ENCODE measurements at regions not wholly inside any gene's neighbourhood (a gene's known extent, or its start where the extent isn't known, plus 50 kb on each side); places are given as distances from the start of the nearest gene placed in this dataset.

DNA sequence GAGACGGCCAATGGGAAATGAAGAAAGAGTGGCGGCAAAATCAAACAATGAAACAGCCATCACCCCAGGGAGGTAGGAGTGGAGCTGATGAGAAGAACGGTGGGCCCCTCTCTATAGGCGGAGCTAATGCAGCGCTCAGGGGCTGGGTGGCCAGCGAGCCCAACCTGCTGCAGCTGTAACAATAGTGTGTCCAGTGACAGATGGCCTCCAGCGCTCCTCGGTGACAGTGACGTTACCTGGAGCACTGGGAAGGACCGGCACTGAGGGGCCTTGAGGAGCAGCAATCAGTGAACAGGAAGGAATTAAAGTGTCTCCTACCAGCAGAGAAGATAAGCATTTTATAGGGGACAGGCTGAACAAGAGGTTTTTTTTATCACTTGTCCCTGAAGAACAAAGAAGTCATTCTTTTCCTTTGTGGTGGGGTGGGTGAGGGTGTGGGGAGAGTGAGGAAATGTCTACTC is 81.6 kb downstream of the FOXA2 start (continued):
- TF ChIP-seq, protein P1, sequence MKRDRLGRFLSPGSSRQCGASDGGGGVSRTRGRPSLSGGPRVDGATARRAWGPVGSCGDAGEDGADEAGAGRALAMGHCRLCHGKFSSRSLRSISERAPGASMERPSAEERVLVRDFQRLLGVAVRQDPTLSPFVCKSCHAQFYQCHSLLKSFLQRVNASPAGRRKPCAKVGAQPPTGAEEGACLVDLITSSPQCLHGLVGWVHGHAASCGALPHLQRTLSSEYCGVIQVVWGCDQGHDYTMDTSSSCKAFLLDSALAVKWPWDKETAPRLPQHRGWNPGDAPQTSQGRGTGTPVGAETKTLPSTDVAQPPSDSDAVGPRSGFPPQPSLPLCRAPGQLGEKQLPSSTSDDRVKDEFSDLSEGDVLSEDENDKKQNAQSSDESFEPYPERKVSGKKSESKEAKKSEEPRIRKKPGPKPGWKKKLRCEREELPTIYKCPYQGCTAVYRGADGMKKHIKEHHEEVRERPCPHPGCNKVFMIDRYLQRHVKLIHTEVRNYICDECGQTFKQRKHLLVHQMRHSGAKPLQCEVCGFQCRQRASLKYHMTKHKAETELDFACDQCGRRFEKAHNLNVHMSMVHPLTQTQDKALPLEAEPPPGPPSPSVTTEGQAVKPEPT (CRISPR knock-in tag; IDR thresholded peaks at IDR 0.05; ENCODE audit: low read depth) = no peak
- TF ChIP-seq, protein P2, sequence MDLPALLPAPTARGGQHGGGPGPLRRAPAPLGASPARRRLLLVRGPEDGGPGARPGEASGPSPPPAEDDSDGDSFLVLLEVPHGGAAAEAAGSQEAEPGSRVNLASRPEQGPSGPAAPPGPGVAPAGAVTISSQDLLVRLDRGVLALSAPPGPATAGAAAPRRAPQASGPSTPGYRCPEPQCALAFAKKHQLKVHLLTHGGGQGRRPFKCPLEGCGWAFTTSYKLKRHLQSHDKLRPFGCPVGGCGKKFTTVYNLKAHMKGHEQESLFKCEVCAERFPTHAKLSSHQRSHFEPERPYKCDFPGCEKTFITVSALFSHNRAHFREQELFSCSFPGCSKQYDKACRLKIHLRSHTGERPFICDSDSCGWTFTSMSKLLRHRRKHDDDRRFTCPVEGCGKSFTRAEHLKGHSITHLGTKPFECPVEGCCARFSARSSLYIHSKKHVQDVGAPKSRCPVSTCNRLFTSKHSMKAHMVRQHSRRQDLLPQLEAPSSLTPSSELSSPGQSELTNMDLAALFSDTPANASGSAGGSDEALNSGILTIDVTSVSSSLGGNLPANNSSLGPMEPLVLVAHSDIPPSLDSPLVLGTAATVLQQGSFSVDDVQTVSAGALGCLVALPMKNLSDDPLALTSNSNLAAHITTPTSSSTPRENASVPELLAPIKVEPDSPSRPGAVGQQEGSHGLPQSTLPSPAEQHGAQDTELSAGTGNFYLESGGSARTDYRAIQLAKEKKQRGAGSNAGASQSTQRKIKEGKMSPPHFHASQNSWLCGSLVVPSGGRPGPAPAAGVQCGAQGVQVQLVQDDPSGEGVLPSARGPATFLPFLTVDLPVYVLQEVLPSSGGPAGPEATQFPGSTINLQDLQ (CRISPR knock-in tag; IDR thresholded peaks at IDR 0.05) = no peak
- TF ChIP-seq, protein P3, sequence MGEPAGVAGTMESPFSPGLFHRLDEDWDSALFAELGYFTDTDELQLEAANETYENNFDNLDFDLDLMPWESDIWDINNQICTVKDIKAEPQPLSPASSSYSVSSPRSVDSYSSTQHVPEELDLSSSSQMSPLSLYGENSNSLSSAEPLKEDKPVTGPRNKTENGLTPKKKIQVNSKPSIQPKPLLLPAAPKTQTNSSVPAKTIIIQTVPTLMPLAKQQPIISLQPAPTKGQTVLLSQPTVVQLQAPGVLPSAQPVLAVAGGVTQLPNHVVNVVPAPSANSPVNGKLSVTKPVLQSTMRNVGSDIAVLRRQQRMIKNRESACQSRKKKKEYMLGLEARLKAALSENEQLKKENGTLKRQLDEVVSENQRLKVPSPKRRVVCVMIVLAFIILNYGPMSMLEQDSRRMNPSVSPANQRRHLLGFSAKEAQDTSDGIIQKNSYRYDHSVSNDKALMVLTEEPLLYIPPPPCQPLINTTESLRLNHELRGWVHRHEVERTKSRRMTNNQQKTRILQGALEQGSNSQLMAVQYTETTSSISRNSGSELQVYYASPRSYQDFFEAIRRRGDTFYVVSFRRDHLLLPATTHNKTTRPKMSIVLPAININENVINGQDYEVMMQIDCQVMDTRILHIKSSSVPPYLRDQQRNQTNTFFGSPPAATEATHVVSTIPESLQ (CRISPR knock-in tag; conservative IDR thresholded peaks at IDR 0.05) = no peak
- TF ChIP-seq, protein P4, sequence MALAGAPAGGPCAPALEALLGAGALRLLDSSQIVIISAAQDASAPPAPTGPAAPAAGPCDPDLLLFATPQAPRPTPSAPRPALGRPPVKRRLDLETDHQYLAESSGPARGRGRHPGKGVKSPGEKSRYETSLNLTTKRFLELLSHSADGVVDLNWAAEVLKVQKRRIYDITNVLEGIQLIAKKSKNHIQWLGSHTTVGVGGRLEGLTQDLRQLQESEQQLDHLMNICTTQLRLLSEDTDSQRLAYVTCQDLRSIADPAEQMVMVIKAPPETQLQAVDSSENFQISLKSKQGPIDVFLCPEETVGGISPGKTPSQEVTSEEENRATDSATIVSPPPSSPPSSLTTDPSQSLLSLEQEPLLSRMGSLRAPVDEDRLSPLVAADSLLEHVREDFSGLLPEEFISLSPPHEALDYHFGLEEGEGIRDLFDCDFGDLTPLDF (CRISPR knock-in tag; IDR thresholded peaks at IDR 0.05) = no peak
- TF ChIP-seq CCAR2 (optimal IDR thresholded peaks at IDR 0.05; ENCODE audit: low read depth, low read length) (no peak), SMYD3 (CRISPR knock-in tag; IDR thresholded peaks at IDR 0.05) (no peak), HNRNPLL (IDR thresholded peaks at IDR 0.05; ENCODE audit: low read depth, low read length, poor library complexity, severe bottlenecking) (no peak), KAT8 (CRISPR knock-in tag; IDR thresholded peaks at IDR 0.05) (no peak)
- TF ChIP-seq, protein P5, sequence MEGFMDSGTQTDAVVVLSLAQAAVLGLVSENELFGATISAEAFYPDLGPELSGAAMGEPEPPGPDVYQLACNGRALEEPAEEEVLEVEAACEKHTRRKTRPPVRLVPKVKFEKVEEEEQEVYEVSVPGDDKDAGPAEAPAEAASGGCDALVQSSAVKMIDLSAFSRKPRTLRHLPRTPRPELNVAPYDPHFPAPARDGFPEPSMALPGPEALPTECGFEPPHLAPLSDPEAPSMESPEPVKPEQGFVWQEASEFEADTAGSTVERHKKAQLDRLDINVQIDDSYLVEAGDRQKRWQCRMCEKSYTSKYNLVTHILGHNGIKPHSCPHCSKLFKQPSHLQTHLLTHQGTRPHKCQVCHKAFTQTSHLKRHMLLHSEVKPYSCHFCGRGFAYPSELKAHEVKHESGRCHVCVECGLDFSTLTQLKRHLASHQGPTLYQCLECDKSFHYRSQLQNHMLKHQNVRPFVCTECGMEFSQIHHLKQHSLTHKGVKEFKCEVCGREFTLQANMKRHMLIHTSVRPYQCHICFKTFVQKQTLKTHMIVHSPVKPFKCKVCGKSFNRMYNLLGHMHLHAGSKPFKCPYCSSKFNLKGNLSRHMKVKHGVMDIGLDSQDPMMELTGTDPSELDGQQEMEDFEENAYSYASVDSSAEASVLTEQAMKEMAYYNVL (CRISPR knock-in tag; IDR thresholded peaks at IDR 0.05; ENCODE audit: borderline replicate concordance) = no peak
- TF ChIP-seq, protein P6, sequence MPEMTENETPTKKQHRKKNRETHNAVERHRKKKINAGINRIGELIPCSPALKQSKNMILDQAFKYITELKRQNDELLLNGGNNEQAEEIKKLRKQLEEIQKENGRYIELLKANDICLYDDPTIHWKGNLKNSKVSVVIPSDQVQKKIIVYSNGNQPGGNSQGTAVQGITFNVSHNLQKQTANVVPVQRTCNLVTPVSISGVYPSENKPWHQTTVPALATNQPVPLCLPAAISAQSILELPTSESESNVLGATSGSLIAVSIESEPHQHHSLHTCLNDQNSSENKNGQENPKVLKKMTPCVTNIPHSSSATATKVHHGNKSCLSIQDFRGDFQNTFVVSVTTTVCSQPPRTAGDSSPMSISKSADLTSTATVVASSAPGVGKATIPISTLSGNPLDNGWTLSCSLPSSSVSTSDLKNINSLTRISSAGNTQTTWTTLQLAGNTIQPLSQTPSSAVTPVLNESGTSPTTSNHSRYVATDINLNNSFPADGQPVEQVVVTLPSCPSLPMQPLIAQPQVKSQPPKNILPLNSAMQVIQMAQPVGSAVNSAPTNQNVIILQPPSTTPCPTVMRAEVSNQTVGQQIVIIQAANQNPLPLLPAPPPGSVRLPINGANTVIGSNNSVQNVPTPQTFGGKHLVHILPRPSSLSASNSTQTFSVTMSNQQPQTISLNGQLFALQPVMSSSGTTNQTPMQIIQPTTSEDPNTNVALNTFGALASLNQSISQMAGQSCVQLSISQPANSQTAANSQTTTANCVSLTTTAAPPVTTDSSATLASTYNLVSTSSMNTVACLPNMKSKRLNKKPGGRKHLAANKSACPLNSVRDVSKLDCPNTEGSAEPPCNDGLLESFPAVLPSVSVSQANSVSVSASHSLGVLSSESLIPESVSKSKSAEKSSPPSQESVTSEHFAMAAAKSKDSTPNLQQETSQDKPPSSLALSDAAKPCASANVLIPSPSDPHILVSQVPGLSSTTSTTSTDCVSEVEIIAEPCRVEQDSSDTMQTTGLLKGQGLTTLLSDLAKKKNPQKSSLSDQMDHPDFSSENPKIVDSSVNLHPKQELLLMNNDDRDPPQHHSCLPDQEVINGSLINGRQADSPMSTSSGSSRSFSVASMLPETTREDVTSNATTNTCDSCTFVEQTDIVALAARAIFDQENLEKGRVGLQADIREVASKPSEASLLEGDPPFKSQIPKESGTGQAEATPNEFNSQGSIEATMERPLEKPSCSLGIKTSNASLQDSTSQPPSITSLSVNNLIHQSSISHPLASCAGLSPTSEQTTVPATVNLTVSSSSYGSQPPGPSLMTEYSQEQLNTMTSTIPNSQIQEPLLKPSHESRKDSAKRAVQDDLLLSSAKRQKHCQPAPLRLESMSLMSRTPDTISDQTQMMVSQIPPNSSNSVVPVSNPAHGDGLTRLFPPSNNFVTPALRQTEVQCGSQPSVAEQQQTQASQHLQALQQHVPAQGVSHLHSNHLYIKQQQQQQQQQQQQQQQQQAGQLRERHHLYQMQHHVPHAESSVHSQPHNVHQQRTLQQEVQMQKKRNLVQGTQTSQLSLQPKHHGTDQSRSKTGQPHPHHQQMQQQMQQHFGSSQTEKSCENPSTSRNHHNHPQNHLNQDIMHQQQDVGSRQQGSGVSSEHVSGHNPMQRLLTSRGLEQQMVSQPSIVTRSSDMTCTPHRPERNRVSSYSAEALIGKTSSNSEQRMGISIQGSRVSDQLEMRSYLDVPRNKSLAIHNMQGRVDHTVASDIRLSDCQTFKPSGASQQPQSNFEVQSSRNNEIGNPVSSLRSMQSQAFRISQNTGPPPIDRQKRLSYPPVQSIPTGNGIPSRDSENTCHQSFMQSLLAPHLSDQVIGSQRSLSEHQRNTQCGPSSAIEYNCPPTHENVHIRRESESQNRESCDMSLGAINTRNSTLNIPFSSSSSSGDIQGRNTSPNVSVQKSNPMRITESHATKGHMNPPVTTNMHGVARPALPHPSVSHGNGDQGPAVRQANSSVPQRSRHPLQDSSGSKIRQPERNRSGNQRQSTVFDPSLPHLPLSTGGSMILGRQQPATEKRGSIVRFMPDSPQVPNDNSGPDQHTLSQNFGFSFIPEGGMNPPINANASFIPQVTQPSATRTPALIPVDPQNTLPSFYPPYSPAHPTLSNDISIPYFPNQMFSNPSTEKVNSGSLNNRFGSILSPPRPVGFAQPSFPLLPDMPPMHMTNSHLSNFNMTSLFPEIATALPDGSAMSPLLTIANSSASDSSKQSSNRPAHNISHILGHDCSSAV (CRISPR knock-in tag; IDR thresholded peaks at IDR 0.05; ENCODE audit: borderline replicate concordance) = no peak

All from HepG2 (cell line).